GM23338 (cell line): ENCODE measurements at regions not wholly inside any gene's neighbourhood (a gene's known extent, or its start where the extent isn't known, plus 50 kb on each side); places are given as distances from the start of the nearest gene placed in this dataset.

Experiments used
- ATAC-seq: fragments of 200-7000 bp; cut with Tn5 transposase; 3 replicates; pipeline ENCODE4 v1.9.1; 2020
- DNase-seq: peaks from one replicate; pipeline ENCODE4 v3.0.0-alpha.2; 2015; ENCODE audit warnings: low spot score
- H2AFZ ChIP-seq: fragments of 200-600 bp; sonication (generic); 2 replicates; pipeline ENCODE4 v1.8.0; 2016; ENCODE audit warnings: antibody characterized with exemption, mild to moderate bottlenecking, moderate library complexity
- H3F3A ChIP-seq: fragments of 200-600 bp; sonication (generic); replicated peaks from 2 replicates; pipeline ENCODE4 v1.8.0; 2017; ENCODE audit warnings: antibody characterized with exemption, mixed run types, low read depth
- H3K27ac ChIP-seq: fragments of 200-600 bp; sonication (generic); 2 replicates; pipeline ENCODE4 v1.6.1; 2016; ENCODE audit warnings: low read depth
- H3K27me3 ChIP-seq: fragments of 200-600 bp; sonication (generic); 2 replicates; pipeline ENCODE4 v1.8.0; 2016; ENCODE audit warnings: mild to moderate bottlenecking, mixed run types, moderate library complexity; ENCODE audit not compliant: insufficient read depth
- H3K36me3 ChIP-seq: fragments of 200-600 bp; sonication (generic); 2 replicates; pipeline ENCODE4 v1.8.0; 2016; ENCODE audit warnings: mild to moderate bottlenecking; ENCODE audit not compliant: insufficient read depth
- H3K4me1 ChIP-seq: fragments of 200-600 bp; sonication (generic); 2 replicates; pipeline ENCODE4 v1.8.0; 2016; ENCODE audit warnings: mild to moderate bottlenecking, moderate library complexity; ENCODE audit not compliant: insufficient read depth
- H3K4me2 ChIP-seq: fragments of 200-600 bp; sonication (generic); 2 replicates; pipeline ENCODE4 v1.7.1; 2017; ENCODE audit warnings: mixed run types
- H3K4me3 ChIP-seq: fragments of 200-600 bp; sonication (generic); 2 replicates; pipeline ENCODE4 v1.6.1; 2016; ENCODE audit warnings: mixed run types
- H3K79me2 ChIP-seq: fragments of 200-600 bp; sonication (generic); replicated peaks from 2 replicates; pipeline ENCODE4 v1.8.0; 2017; ENCODE audit warnings: mild to moderate bottlenecking; ENCODE audit not compliant: insufficient read depth
- H3K9me2 ChIP-seq: fragments of 200-600 bp; sonication (generic); 2 replicates; pipeline ENCODE4 v1.8.0; 2017; ENCODE audit not compliant: insufficient read depth
- H4K20me1 ChIP-seq: fragments of 200-600 bp; sonication (generic); replicated peaks from 2 replicates; pipeline ENCODE4 v1.8.0; 2017; ENCODE audit warnings: mild to moderate bottlenecking; ENCODE audit not compliant: insufficient read depth
- H3K27ac Mint-ChIP-seq: 2 replicates; pipeline ENCODE4 v1.8.0; 2020; ENCODE audit warnings: inconsistent platforms, mild to moderate bottlenecking, moderate library complexity, mixed read lengths
- H3K27me3 Mint-ChIP-seq: 3 replicates; pipeline ENCODE4 v1.8.0; 2022; ENCODE audit warnings: low read depth, mild to moderate bottlenecking, moderate library complexity, mixed read lengths, inconsistent platforms; ENCODE audit not compliant: insufficient read depth, poor library complexity
- H3K36me3 Mint-ChIP-seq: 3 replicates; pipeline ENCODE4 v1.8.0; 2021; ENCODE audit warnings: low read depth, mild to moderate bottlenecking, inconsistent platforms, moderate library complexity, mixed read lengths
- H3K4me1 Mint-ChIP-seq: 3 replicates; pipeline ENCODE4 v1.8.0; 2020; ENCODE audit warnings: mild to moderate bottlenecking, inconsistent platforms, mixed read lengths
- H3K4me3 Mint-ChIP-seq: 3 replicates; pipeline ENCODE4 v1.8.0; 2021; ENCODE audit warnings: moderate library complexity, mild to moderate bottlenecking, inconsistent platforms, mixed read lengths
- H3K9me3 Mint-ChIP-seq: 3 replicates; pipeline ENCODE4 v1.8.0; 2020; ENCODE audit warnings: moderate library complexity, mild to moderate bottlenecking, inconsistent platforms, mixed read lengths
- CREB1 ChIP-seq: fragments of 250-450 bp; sonication (Bioruptor Pico); IDR thresholded peaks from 2 replicates; pipeline ENCODE4 v1.5.0; 2020; ENCODE audit warnings: low read depth, mild to moderate bottlenecking, moderate library complexity
- CTCF ChIP-seq, 2 experiments: fragments of 200-600 bp in 1 of 2; sonication (generic) in 1 of 2; conservative IDR thresholded peaks; 2 replicates each; pipeline versions ENCODE4 v1.5.1 to v1.6.1; 2016 to 2017; ENCODE audit warnings: antibody characterized with exemption in 2 of 2, low read depth in 2 of 2, mild to moderate bottlenecking in 2 of 2, moderate library complexity in 1 of 2
- EZH2 ChIP-seq: fragments of 200-600 bp; sonication (generic); IDR thresholded peaks from one replicate; pipeline ENCODE4 v1.8.0; 2017; ENCODE audit warnings: antibody characterized with exemption, mild to moderate bottlenecking, low read depth; ENCODE audit not compliant: unreplicated experiment
- EZH2phosphoT487 ChIP-seq: fragments of 200-600 bp; sonication (generic); IDR thresholded peaks from one replicate; pipeline ENCODE4 v1.8.1; 2018; ENCODE audit warnings: antibody characterized with exemption; ENCODE audit not compliant: unreplicated experiment
- STAT1 ChIP-seq: IDR thresholded peaks from one replicate; pipeline ENCODE4 v1.6.1; 2016; ENCODE audit warnings: antibody characterized with exemption; ENCODE audit not compliant: unreplicated experiment
- ZNF331 ChIP-seq: fragments of 250-450 bp; sonication (Bioruptor Pico); IDR thresholded peaks from 2 replicates; pipeline ENCODE4 v1.5.0; 2020; ENCODE audit warnings: low read depth, mild to moderate bottlenecking, moderate library complexity
- ZNF462 ChIP-seq: fragments of 250-450 bp; sonication (Bioruptor Pico); IDR thresholded peaks from 2 replicates; pipeline ENCODE4 v1.5.0; 2020; ENCODE audit warnings: mild to moderate bottlenecking, moderate library complexity

GRCh38 chr5:105836887-105837286 lies 1833.8 kb downstream of the EFNA5 start (continued):
- TF ChIP-seq ZNF462 (CRISPR knock-in tag): no peak

- no peak for DNase-seq
- Histone ChIP-seq H2AFZ (no peak overlapping the region), H4K20me1 (no peaks in the 10 kb centered on the region), H3K36me3 (no peaks in the 10 kb centered on the region; the same call in 1 of the 2 replicates), H3K9me2 (no peaks in the 10 kb centered on the region), H3K4me2 (no peak overlapping the region), H3K27ac (no peak overlapping the region), H3K27me3 (no peaks in the 10 kb centered on the region), H3K4me3 (no peak overlapping the region), H3K4me1 (no peaks in the 10 kb centered on the region), H3F3A (no peaks in the 10 kb centered on the region), H3K79me2 (no peaks in the 10 kb centered on the region)
- TF ChIP-seq CREB1 (CRISPR knock-in tag) (no peak), EZH2 (no peak), EZH2phosphoT487 (no peak)
- no peaks in the 10 kb centered on the region for H3K4me1 Mint-ChIP-seq
- peaks cover 4% of the 10 kb centered on the region for H3K27me3 Mint-ChIP-seq
- no peak overlapping the region for H3K27ac Mint-ChIP-seq
- peaks cover 7% of the 10 kb centered on the region; the same call in 2 of the 3 replicates for H3K9me3 Mint-ChIP-seq
- no peak overlapping the region for H3K4me3 Mint-ChIP-seq
- no peak for ATAC-seq
- no peaks in the 10 kb centered on the region; the same call in 1 of the 3 replicates for H3K36me3 Mint-ChIP-seq
These were observed 1834.5 kb downstream of the EFNA5 start for GRCh38 chr5:105836268-105836667.

GRCh38 chr5:105828821-105829220 lies 1841.9 kb downstream of the EFNA5 start:
- Histone ChIP-seq H3K79me2 (no peaks in the 10 kb centered on the region), H3K36me3 (no peaks in the 10 kb centered on the region), H3F3A (no peaks in the 10 kb centered on the region), H3K27ac (no peak overlapping the region), H3K27me3 (no peaks in the 10 kb centered on the region), H3K9me2 (no peaks in the 10 kb centered on the region), H3K4me1 (no peaks in the 10 kb centered on the region), H3K4me3 (no peak overlapping the region), H3K4me2 (no peak overlapping the region), H2AFZ (no peak overlapping the region), H4K20me1 (no peaks in the 10 kb centered on the region)
- Mint-ChIP-seq H3K27me3 (no peaks in the 10 kb centered on the region), H3K27ac (no peak overlapping the region), H3K36me3 (no peaks in the 10 kb centered on the region), H3K4me1 (no peaks in the 10 kb centered on the region; the same call in 2 of the 3 replicates), H3K4me3 (no peak overlapping the region), H3K9me3 (no peaks in the 10 kb centered on the region)
- ATAC-seq: no peak
- DNase-seq: no peak
- TF ChIP-seq ZNF331 (CRISPR knock-in tag) (no peak), EZH2phosphoT487 (no peak), CTCF (conservative IDR thresholded peaks at IDR 0.05; ENCODE audit: low read depth in 2 of 2) (no peak), STAT1 (no peak)
